NB4 (cell line): ENCODE measurements at regions not wholly inside any gene's neighbourhood (a gene's known extent, or its start where the extent isn't known, plus 50 kb on each side); places are given as distances from the start of the nearest gene placed in this dataset.

Experiments
- CTCF ChIP-seq: IDR thresholded peaks from one replicate; pipeline ENCODE4 v1.5.1; 2012; ENCODE audit warnings: low read depth, low read length
- POLR2A ChIP-seq: IDR thresholded peaks from 2 replicates; pipeline ENCODE4 v1.6.1; 2011; ENCODE audit warnings: mild to moderate bottlenecking; ENCODE audit not compliant: insufficient read length; ENCODE audit errors: extremely low read depth
- TF ChIP-seq, protein P1 (sequence below): IDR thresholded peaks from 2 replicates; pipeline ENCODE4 v1.6.1; 2011; ENCODE audit warnings: low read depth, low read length

- no peak for TF ChIP-seq CTCF
- TF ChIP-seq POLR2A: no peak
- TF ChIP-seq, protein P1, sequence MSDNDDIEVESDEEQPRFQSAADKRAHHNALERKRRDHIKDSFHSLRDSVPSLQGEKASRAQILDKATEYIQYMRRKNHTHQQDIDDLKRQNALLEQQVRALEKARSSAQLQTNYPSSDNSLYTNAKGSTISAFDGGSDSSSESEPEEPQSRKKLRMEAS: no peak
These were observed 132.8 kb upstream of the NR2F2 start for GRCh38 chr15:96197721-96198120.
